Lung (tissue), 11 donors: ENCODE measurements at regions not wholly inside any gene's neighbourhood (a gene's known extent, or its start where the extent isn't known, plus 50 kb on each side); places are given as distances from the start of the nearest gene placed in this dataset.
A peak's percentile ranks its signal among the peaks of the same experiment; 100 is the strongest.
"Not testable (repeated sequence)": the region's sequence is repeated elsewhere in the genome, so short reads cannot be mapped to it uniquely, and the experiment has no call there.

Experiments used
- ATAC-seq: fragments of 200-7000 bp; cut with Tn5 transposase; one replicate; pipeline ENCODE4 v1.9.1; 2020; ENCODE audit warnings: moderate number of reproducible peaks; ENCODE audit not compliant: insufficient read depth, low FRiP score
- DNase-seq, 3 donors: peaks; one replicate each; pipeline ENCODE4 v3.0.0-alpha.2; 2013 to 2017
- H3K27ac ChIP-seq, 2 donors: one replicate each; pipeline ENCODE4 v1.5.1; 2013; ENCODE audit warnings: mild to moderate bottlenecking in 2 of 2, moderate library complexity in 2 of 2, control low read depth in 1 of 2, inconsistent platforms in 1 of 2, low read depth in 1 of 2, low read length in 1 of 2
- H3K27me3 ChIP-seq, 3 donors: one replicate each; pipeline ENCODE4 v1.5.1; 2013; ENCODE audit warnings: low read length in 2 of 3; ENCODE audit not compliant: control insufficient read depth in 3 of 3, insufficient read depth in 3 of 3
- H3K36me3 ChIP-seq, 4 donors: one replicate each; pipeline ENCODE4 v1.5.1; 2013; ENCODE audit warnings: low read length in 4 of 4, mild to moderate bottlenecking in 1 of 4, moderate library complexity in 1 of 4; ENCODE audit not compliant: control insufficient read depth in 4 of 4, insufficient read depth in 4 of 4
- H3K4me1 ChIP-seq, 5 donors: one replicate each; pipeline ENCODE4 v1.5.1; 2013; ENCODE audit warnings: low read length in 5 of 5, mild to moderate bottlenecking in 2 of 5, moderate library complexity in 1 of 5; ENCODE audit not compliant: control insufficient read depth in 5 of 5, insufficient read depth in 5 of 5
- H3K4me3 ChIP-seq: one replicate; pipeline ENCODE4 v1.5.1; 2013; ENCODE audit warnings: mild to moderate bottlenecking, control low read depth, moderate library complexity
- H3K9ac ChIP-seq, 2 donors: one replicate each; pipeline ENCODE4 v1.5.1; 2013; ENCODE audit warnings: low read length in 2 of 2, control low read depth in 1 of 2; ENCODE audit not compliant: insufficient read depth in 1 of 2
- H3K9me3 ChIP-seq, 4 donors: one replicate each; pipeline ENCODE4 v1.5.1; 2013; ENCODE audit warnings: low read length in 3 of 4, mild to moderate bottlenecking in 1 of 4, moderate library complexity in 1 of 4; ENCODE audit not compliant: control insufficient read depth in 4 of 4, insufficient read depth in 3 of 4
- WGBS, 2 donors: extraction: QIAGEN DNeasy Blood & Tissue Kit; methylation state at CpG; one replicate each; pipeline ENCODE4 v1.1.7; 2013; 5-methylcytosine and 5-hydroxymethylcytosine counted together
- TF ChIP-seq, protein P1 (sequence below): IDR thresholded peaks from 2 replicates; pipeline ENCODE4 v1.5.1; 2012; ENCODE audit warnings: mild to moderate bottlenecking; ENCODE audit errors: control extremely low read depth, extremely low read depth
- donor health status: control.
- donor health status: control.
- donor health status: Bipolar disorder and iron deficiency.
- donor health status: healthy.
- donor health status: DM: yes; HTN: yes; CAD: no.

DNA sequence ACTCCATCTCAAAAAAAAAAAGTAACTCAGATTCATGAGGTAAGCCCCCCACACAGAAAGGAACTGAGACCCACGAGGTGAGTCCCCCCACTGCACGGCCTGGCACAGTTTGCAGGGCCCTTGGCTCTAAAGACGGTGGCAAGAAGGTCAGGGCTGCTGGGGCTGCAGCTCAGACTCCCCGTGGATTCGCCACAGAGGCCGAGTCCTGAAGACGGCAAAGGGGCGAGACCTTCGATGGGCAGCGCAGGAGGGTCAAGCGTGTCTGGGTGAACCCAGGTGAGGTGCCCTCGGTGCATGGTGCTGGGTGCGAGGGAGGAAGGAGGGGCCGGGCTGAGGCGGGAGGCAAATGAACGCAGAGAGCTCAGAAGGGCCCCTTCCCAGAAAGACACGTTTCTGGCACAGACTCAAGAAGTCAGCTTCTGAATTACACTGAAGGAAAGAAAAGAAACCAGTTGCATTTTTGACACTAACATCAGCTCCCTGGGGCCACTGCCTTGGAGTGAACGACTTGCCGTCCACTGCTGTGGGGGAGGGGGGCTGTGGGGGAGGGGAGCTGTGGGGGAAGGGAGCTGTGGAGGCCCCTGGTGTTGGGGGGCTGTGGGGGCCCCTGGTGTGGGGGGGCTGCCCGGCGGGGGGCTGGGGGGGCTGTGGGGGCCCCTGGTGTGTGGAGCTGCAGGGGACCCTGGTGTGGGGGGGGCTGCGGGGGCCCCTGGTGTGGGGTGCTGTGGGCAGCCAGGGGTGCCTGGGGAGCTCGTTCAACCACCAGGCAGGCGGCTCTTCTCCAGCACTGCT, 69.8 kb upstream of the METRNL start:
- no peaks in the 10 kb centered on the region for H3K27me3 ChIP-seq
- H3K9ac ChIP-seq = no peak overlapping the region
- DNase-seq = peak; percentile 45 to 84 (median 79)
- no peaks in the 10 kb centered on the region for H3K9me3 ChIP-seq
- H3K27ac ChIP-seq = no peak overlapping the region
- 80 to 85% methylated on average over 19 to 23 of the region's 24 CpGs for WGBS, 2 donors
- H3K4me1 ChIP-seq = peaks cover 0 to 52% (median 22%) of the 10 kb centered on the region in 5 donors
- TF ChIP-seq, protein P1, sequence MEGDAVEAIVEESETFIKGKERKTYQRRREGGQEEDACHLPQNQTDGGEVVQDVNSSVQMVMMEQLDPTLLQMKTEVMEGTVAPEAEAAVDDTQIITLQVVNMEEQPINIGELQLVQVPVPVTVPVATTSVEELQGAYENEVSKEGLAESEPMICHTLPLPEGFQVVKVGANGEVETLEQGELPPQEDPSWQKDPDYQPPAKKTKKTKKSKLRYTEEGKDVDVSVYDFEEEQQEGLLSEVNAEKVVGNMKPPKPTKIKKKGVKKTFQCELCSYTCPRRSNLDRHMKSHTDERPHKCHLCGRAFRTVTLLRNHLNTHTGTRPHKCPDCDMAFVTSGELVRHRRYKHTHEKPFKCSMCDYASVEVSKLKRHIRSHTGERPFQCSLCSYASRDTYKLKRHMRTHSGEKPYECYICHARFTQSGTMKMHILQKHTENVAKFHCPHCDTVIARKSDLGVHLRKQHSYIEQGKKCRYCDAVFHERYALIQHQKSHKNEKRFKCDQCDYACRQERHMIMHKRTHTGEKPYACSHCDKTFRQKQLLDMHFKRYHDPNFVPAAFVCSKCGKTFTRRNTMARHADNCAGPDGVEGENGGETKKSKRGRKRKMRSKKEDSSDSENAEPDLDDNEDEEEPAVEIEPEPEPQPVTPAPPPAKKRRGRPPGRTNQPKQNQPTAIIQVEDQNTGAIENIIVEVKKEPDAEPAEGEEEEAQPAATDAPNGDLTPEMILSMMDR = no peak
- peaks cover 0 to 7% (median 6%) of the 10 kb centered on the region in 4 donors for H3K36me3 ChIP-seq
- ATAC-seq = no peak
- H3K4me3 ChIP-seq = no peak overlapping the region

DNA sequence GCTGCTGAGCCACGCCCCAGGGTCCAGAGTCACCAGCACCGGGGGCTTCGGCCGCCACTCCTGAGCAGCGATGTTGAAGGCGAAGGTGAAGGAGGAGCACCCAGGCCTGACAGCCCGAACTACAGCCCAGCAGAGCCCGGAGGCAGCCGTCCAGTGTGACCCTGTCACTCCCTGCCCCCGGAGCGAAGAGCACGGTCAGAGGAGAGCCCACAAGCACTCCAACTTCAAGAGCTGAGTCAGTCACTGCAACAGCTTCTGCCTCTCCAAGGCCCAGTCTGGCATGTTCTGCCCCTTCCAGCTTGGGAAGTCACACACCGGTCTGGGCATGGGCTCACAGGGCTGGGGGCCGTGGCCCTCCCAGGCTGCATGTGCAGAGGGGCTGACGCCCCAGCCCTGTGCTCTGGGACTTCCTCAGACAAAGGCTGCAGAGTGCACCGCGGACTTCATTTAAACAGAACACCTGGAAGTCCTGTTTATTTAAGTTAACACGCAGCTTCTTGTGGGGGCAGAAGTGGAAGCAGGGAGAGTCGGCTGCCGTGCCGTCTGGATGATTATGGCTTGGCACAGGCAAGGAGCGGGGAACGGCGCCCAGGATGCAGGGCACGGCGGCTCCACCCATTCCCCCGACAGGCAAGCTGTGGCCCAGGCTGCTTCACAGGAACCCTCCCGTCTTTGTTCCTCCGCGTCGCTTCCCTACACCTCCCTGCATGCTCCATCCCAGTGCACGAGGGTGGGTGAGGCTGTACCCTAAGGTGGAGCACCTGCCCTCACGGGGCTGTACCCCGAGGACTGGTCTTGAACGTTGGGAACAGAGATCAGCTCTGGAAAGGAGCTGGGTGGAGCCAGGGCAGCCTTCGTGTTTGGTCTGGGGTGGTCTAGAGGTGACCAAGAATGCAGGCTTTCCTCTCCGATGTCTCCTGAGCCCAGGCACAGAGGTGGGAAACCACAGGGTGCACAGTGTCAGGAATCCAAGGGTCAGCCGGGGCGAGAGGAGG, 68.9 kb upstream of the METRNL start:
- Histone ChIP-seq H3K9me3 (no peaks in the 10 kb centered on the region), H3K27ac (no peak overlapping the region), H3K27me3 (no peaks in the 10 kb centered on the region), H3K4me3 (no peak overlapping the region), H3K4me1 (peaks cover 0 to 52% (median 22%) of the 10 kb centered on the region in 5 donors), H3K36me3 (peaks cover 0 to 2% (median 0%) of the 10 kb centered on the region in 4 donors), H3K9ac (no peak overlapping the region)
- TF ChIP-seq, protein P1 = no peak
- peak; percentile 46 to 62 (median 54) for DNase-seq
- 60 to 77% methylated on average over 38 to 39 of the region's 39 CpGs for WGBS, 2 donors
- peak; percentile 74 for ATAC-seq

DNA sequence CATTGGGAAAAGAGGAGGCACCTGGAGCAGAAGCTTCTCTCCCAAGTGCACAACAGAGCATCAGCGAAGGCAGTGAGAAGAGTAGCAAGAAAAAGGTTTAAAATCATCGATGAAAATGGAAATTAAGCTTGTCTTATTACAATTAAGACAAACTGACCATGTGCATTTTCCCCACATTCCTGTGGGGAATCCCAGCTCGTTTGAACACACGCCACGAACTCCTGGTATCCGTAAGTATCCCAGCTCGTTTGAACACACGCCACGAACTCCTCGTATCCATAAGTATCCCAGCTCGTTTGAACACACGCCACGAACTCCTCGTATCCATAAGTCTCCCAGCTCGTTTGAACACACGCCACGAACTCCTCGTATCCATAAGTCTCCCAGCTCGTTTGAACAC, 67.7 kb upstream of the METRNL start:
- 86 to 89% methylated on average over 18 of the region's 19 CpGs for WGBS, 2 donors
- not testable (repeated sequence) for H3K27ac ChIP-seq, H3K9me3 ChIP-seq, H3K9ac ChIP-seq, ATAC-seq, H3K27me3 ChIP-seq, H3K4me3 ChIP-seq, H3K36me3 ChIP-seq
- H3K4me1 ChIP-seq = peaks cover 0 to 50% (median 22%) of the 10 kb centered on the region in 5 donors
- DNase-seq = peak; percentile 43 to 83 (median 72)
